Uterus (tissue), 2 donors: ENCODE measurements at regions not wholly inside any gene's neighbourhood (a gene's known extent, or its start where the extent isn't known, plus 50 kb on each side); places are given as distances from the start of the nearest gene placed in this dataset.

Experiments
- POLR2A ChIP-seq, 2 donors: fragments of 450-650 bp; IDR thresholded peaks; one replicate each; pipeline ENCODE4 v1.6.1; 2016; ENCODE audit warnings: antibody characterized with exemption in 2 of 2, mild to moderate bottlenecking in 1 of 2, moderate library complexity in 1 of 2
- TF ChIP-seq, protein P1 (sequence below), 4 experiments: fragments of 200-600 bp in 2 of 4; fragments of 450-650 bp in 2 of 4; sonication (generic) in 2 of 4; IDR thresholded peaks; one replicate each; pipeline ENCODE4 v1.5.1; 2016 to 2019; ENCODE audit warnings: antibody characterized with exemption in 4 of 4, mild to moderate bottlenecking in 2 of 4, moderate library complexity in 1 of 4

DNA sequence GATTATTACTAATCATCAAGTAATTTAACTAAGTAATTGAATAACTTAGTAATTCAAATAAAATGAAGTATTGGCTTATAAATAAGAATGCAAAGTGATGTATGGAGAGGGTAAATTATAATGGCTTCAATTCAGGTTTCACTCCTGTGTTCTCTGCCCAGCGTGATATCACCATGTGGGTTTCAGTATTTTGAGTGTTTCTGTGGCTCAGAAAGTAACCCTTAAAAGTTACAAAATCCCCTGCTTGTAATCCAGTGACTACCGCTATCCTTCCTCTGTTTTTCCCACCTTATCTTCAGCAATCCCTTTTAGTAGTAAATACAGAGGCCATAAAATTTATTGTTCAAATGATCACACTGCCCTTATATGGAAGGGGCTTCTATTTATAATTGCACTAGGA lies 316.4 kb upstream of the CFAP20DC start:
- no peak for TF ChIP-seq POLR2A (IDR thresholded peaks at IDR 0.05)
- TF ChIP-seq, protein P1, sequence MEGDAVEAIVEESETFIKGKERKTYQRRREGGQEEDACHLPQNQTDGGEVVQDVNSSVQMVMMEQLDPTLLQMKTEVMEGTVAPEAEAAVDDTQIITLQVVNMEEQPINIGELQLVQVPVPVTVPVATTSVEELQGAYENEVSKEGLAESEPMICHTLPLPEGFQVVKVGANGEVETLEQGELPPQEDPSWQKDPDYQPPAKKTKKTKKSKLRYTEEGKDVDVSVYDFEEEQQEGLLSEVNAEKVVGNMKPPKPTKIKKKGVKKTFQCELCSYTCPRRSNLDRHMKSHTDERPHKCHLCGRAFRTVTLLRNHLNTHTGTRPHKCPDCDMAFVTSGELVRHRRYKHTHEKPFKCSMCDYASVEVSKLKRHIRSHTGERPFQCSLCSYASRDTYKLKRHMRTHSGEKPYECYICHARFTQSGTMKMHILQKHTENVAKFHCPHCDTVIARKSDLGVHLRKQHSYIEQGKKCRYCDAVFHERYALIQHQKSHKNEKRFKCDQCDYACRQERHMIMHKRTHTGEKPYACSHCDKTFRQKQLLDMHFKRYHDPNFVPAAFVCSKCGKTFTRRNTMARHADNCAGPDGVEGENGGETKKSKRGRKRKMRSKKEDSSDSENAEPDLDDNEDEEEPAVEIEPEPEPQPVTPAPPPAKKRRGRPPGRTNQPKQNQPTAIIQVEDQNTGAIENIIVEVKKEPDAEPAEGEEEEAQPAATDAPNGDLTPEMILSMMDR (IDR thresholded peaks at IDR 0.05), result no peak
